ENCODE measurements at regions not wholly inside any gene's neighbourhood (a gene's known extent, or its start where the extent isn't known, plus 50 kb on each side); places are given as distances from the start of the nearest gene placed in this dataset.
A peak's percentile ranks its signal among the peaks of the same experiment; 100 is the strongest.
"Not testable (repeated sequence)": the region's sequence is repeated elsewhere in the genome, so short reads cannot be mapped to it uniquely, and the experiment has no call there.

GRCh38 chr6:68575765-68576439 lies 59.2 kb upstream of the ADGRB3 start:
- no peak for FAIRE-seq
- DNase-seq (ENCODE audit: insufficient read length, low spot score) = no peak

- DNase-seq (ENCODE audit: insufficient read length, low spot score) (no peak), FAIRE-seq (no peak)
These were observed 62.1 kb upstream of the ADGRB3 start for GRCh38 chr6:68572975-68573374.

DNA sequence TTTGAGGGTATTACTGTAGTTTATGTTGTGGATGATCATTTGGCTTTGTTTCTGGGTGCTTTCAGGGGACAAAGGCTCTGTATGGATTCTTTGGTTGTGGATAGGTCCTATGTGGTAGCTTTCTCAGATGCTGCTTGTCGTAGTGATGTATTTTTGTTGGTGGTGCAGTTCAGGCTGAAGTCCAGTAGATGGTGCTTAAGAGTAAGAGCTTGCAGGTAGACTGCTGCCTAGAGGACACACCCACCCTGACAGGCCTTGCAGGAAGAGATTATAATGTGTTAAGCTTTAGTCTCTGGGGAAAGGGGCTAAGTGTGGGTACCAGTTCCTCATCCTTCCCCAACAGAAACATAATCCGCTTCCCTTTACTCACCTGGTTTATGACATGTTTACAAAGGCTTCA lies 62.6 kb upstream of the ADGRB3 start:
- DNase-seq (ENCODE audit: insufficient read length, low spot score) (peak; percentile 7), FAIRE-seq (peak; percentile 26)

GRCh38 chr6:68559716-68560115 lies 75.4 kb upstream of the ADGRB3 start:
- DNase-seq (ENCODE audit: insufficient read length, low spot score) (no peak), FAIRE-seq (no peak)

DNA sequence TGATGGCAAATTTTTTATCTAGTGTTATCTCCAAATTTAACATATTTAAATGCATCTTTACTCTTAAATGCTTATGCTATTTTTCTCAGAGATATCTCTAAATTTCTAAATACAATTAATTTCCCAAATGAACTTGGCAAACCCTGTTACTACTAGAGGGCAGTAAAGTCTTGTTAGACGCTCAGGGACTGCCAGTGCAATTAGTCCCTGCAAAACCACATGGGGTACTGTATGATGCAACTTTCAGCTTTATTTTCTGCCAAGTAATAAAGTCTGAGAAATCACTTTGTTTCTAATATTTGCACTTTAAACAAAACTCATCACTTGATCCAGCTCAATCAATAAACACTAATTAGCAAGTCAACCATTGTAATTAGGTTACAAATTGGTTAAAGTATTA lies 76.0 kb upstream of the ADGRB3 start:
- FAIRE-seq = no peak
- no peak for DNase-seq (ENCODE audit: insufficient read length, low spot score)

DNA sequence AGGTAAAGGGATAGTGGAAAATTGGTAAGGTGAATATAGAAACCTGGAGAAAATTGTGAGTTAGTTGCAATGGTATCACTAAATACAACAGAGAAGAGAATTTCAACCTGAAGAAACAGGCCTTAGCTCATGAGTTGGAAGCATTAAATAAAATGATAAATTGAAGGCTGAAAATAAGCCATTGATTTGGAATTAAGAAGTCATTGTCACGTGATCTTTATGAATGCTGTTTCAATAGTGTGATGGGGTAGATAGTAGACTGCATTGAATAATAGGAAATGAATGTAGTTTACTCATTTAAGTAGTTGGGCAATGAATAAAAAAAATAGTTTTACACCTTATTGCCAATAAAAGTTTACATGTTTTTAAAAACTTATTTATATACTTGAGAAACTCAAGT lies 88.5 kb upstream of the ADGRB3 start:
- FAIRE-seq = no peak
- DNase-seq (ENCODE audit: insufficient read length, low spot score) = no peak

- FAIRE-seq = no peak
- DNase-seq (ENCODE audit: insufficient read length, low spot score) = no peak
These were observed 90.6 kb upstream of the ADGRB3 start for GRCh38 chr6:68544450-68544849.

DNA sequence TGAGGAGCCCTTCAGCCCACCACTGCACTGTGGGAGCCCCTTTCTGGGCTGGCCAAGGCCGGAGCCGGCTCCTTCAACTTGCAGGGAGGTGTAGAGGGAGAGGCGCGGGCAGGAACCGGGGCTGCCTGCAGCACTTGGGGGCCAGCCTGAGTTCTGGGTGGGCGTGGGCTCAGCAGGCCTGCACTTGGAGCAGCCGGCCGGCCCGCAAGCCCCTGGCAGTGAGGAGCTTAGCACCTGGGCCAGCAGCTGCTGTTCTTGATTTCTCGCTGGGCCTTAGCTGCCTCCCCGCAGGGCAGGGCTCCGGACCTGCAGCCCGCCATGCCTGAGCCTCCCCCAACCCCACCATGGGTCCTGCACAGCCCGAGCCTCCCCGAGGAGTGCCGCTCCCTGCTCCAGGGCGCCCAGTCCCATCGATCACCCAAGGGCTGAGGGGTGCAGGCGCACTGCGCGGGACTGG lies 101.7 kb upstream of the ADGRB3 start:
- DNase-seq (ENCODE audit: insufficient read length, low spot score) (no peak), FAIRE-seq (no peak)

DNA sequence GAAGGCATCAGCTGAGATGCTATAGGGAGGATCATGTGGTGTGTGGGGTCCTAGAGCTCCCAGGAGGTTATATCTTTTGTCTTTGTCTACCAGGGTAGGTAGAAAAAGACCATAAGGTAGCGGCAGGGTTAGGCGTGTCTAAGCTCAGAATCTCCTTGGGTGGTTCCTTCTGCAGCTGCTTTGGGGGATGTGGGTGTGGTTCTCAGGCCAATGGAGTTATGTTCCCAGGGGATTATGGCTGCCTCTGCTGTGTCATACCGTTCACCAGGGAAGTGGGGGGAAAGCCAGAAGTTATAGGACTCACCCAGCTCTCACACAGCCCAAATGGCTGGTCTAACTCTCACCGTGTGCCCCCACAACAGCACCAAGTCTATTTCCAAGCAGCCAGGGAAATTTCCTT lies 107.4 kb upstream of the ADGRB3 start:
- FAIRE-seq (no peak), DNase-seq (ENCODE audit: insufficient read length, low spot score) (no peak)

DNA sequence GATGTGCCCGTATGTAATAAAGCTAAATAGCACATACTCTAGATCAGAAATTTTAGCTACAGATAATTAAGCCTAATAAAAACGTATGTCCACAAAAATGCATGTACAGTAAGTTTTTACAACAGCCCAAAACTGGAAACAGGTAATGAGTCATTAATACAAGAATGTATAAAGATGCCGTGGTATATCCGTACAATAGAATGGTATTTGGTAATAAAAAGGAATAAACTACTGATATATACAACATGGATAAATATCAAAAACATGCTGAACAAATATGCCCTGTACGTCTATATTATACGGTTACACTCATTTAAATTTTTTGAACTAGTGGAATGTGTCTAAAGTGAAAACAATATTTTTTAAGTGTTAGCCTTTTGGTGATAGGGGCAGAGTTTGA lies 128.2 kb upstream of the ADGRB3 start:
- no peak for DNase-seq (ENCODE audit: insufficient read length, low spot score)
- no peak for FAIRE-seq

DNA sequence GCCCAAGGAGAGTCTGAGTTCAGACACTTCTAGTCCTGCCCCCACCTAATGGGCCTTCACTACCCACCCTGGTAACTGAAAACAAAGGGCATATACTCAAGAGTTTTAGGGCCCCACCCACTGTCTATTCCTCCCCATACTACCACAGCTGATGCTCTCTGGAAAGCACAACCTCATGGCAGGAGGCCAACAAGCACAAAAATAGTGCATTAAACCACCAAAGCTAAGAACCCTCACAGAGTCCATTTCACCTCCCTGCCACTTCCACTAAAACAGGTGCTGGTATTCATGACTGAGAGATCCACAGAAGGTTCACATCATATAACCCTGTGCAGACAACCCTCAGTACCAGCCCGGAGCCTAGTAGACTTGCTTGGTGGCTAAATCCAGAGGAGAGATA lies 132.1 kb upstream of the ADGRB3 start:
- no peak for FAIRE-seq
- DNase-seq (ENCODE audit: insufficient read length, low spot score) = no peak

GRCh38 chr6:68497927-68498326 lies 137.2 kb upstream of the ADGRB3 start:
- FAIRE-seq (no peak), DNase-seq (ENCODE audit: insufficient read length, low spot score) (no peak)

DNA sequence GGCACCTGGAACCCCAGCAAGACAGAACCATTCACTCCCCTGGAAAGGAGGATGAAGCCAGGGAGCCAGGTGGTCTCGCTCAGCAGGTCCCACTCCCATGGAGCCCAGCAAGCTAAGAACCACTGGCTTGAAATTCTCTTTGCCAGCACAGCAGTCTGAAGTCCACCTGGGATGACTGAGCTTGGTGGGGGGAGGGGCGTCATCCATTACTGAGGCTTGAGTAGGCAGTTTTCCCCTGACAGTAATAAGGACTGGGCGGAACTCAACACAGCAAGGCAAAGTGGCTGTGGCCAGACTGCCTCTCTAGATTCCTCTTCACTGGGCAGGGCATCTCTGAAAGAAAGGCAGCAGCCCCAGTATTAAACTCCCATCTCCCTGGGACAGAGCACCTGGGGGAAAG lies 140.2 kb upstream of the ADGRB3 start:
- DNase-seq (ENCODE audit: insufficient read length, low spot score); FAIRE-seq: not testable (repeated sequence)

DNA sequence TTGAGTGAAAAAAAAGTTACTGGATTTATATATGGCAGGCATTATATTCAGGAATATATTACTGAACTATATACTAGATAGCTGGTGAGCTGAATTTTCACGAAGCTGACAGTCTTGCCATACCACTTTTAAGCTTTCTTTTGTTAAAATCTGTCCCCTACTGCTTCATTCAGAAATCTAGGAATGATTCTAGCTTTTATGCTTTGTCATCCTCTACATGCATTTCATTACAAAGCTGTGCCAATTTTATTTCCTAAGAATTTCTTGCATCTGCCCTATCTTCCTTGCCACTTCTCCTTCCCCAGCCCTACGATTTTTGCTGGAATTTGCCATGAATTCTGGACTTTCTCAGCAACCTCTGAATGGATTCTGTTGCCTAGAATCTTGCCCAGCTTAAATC lies 158.5 kb upstream of the ADGRB3 start:
- FAIRE-seq = no peak
- no peak for DNase-seq (ENCODE audit: insufficient read length, low spot score)

DNA sequence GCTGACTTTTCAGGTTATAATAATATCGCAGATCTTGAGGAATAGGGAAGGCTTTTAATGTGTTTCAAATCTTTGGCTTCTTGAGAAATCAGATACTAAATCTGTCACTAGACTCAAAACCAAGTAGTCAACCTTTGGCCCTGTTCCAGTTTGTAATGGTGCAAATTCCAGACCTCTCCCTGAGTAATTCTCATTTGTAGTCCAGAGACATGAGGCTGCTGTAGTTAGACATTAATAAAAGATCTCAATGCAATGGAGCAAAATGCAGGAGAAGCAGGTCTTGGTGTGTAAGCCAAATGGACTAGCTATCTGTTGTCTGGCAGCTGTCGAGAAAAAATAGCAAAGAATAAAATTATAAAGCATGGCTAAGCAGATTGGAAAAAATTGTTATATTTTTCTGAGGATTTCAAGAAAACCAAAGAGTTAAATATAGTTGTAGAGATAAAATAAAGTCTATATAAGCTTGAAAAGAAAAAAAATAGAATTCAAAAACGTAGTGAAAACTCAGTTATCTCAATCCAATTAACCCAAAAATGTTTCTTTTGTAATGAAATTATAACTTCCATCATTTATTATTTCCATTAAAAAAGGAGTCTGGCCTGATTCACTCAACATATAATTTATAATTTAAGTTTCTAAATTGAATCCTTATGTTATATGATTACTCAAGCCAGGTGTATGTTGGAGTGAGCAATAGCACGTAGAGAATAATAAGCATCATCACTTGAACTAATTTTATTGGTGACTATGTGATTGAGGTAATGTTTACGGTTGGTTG lies 161.5 kb upstream of the ADGRB3 start:
- FAIRE-seq = no peak
- DNase-seq (ENCODE audit: insufficient read length, low spot score) = no peak

DNA sequence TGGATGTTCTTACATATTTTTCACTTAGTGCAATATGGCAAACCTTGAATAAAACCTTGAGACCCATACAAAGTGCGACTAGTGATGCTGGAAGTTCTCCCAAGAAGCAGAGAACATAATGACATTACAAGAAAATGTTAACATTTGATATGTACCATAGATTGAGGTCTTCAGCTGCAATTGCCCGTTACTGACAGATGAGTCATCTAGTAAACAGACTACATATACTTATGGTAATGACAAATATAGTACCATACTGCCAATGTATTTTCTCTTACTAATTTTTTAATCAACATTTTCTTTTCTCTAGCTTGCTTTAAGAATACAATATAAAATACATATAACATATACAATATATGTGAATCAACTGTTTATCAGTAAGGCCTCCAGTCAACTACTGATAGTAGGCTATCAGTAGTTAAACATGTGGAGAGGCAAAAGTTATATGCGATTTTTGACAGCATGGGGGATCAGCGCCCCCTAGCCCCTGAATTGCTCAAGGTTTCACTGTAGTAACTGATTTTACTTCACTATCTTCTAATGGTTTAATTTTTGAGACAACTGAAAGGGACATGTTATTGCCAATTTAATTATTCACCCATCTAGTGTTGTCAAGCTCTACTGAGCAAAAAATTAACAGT lies 166.7 kb upstream of the ADGRB3 start:
- FAIRE-seq = no peak
- no peak for DNase-seq (ENCODE audit: insufficient read length, low spot score)

GRCh38 chr6:68458447-68458846 lies 176.6 kb upstream of the ADGRB3 start:
- FAIRE-seq (no peak), DNase-seq (ENCODE audit: insufficient read length, low spot score) (no peak)

- FAIRE-seq (no peak), DNase-seq (ENCODE audit: insufficient read length, low spot score) (no peak)
These were observed 188.0 kb upstream of the ADGRB3 start for GRCh38 chr6:68447112-68447511.

DNA sequence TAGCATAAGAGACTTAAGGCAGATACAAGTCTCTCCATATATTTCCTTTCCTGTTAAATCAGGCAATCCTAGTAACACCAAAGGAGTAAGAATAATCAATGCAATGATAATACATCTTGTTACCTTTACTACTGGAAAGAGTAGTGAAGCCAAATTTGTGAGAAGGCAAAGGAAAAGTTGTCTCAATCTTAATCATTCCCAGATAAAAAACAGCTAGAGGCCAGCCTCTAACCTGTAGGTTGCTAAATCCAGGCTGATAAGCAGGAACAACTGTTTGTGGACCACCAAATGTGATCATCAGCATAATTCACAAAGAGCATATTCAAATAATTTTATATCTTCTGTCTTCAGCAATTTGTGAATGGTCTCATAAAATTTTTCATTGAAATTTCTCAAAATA lies 189.2 kb upstream of the ADGRB3 start:
- no peak for DNase-seq (ENCODE audit: insufficient read length, low spot score)
- FAIRE-seq = no peak

DNA sequence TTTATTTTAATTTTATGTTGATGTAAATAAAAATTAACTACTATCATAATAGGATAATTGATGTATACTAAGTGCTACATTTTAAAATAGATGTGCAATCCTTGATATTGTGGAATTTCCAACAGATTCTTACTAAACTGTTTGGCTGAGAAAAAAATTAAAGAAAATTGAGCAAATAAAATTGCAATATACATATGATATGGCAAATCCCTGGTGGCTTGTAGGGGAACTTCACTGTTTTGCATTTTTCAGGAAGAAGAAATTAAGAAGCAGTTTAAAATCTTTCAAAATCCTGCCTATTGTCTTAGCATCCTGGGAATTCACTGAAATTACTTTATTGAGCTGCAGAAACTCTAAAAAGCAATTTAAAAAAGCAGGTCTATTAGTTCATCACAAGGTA lies 191.4 kb upstream of the ADGRB3 start:
- FAIRE-seq (no peak), DNase-seq (ENCODE audit: insufficient read length, low spot score) (no peak)

DNA sequence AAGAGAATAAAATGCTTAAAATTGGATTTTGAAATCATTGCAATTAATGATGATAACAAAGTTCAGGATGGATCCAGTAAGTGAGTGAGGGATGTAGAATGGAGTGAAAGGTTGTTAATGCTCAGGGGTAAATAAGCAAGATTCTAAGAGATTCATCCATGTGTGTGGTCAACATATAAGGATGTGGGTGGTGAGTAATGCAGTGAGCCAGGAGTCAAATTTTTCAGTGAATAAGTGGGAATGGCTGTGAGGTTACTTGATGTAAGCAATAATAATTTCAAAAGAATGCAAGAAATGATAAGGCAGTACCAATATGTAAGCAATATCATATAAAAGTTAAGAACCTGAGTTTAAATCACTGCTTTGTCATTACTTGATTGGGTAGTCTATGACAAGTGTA lies 207.5 kb upstream of the ADGRB3 start:
- no peak for DNase-seq (ENCODE audit: insufficient read length, low spot score)
- FAIRE-seq = no peak

GRCh38 chr6:68410021-68410420 lies 225.1 kb upstream of the ADGRB3 start:
- no peak for DNase-seq (ENCODE audit: insufficient read length, low spot score)
- FAIRE-seq = no peak
